Memory B cell (primary cell): ENCODE measurements at regions not wholly inside any gene's neighbourhood (a gene's known extent, or its start where the extent isn't known, plus 50 kb on each side); places are given as distances from the start of the nearest gene placed in this dataset.

ENCODE experiments used
- ATAC-seq: fragments of 150-1000 bp; cut with Tn5 transposase; 2 replicates; pipeline ENCODE4 v1.10.0; 2021; ENCODE audit warnings: low read depth, mild to moderate bottlenecking, moderate library complexity
- DNase-seq, 2 donors: peaks; one replicate each; pipeline ENCODE4 v3.0.0; 2022; ENCODE audit warnings: low spot score in 2 of 2
- H3K27ac Mint-ChIP-seq: one replicate; pipeline ENCODE4 v1.8.0; 2022; ENCODE audit warnings: mild to moderate bottlenecking, moderate library complexity, mixed read lengths
- H3K27me3 Mint-ChIP-seq: one replicate; pipeline ENCODE4 v1.8.0; 2022; ENCODE audit warnings: mixed read lengths
- H3K36me3 Mint-ChIP-seq: one replicate; pipeline ENCODE4 v1.8.0; 2022; ENCODE audit warnings: mild to moderate bottlenecking, mixed read lengths
- H3K4me1 Mint-ChIP-seq: one replicate; pipeline ENCODE4 v1.8.0; 2022; ENCODE audit warnings: mixed read lengths
- H3K4me3 Mint-ChIP-seq: one replicate; pipeline ENCODE4 v1.8.0; 2022; ENCODE audit warnings: mild to moderate bottlenecking, moderate library complexity, mixed read lengths
- H3K9me3 Mint-ChIP-seq: one replicate; pipeline ENCODE4 v1.8.0; 2022; ENCODE audit warnings: mixed read lengths

DNA sequence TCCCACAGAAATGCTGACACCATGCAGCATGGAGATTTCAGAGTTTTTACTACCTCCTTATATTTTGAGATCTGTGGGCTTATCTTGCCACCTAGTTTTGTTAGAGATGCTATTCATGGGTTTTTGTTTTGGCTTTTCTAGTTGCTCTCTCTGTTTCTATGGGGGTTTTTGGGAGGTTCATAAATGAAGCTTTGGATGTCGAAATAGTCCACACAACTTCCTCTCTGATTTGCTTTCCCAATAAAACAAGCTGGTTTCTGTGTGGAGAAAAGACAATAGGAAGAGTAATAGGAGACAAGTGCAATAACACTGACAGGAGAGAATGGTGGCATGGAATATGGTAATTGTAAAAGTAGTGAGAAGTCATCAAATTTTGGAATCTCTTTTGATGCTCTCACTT, 106.8 kb upstream of the GPR149 start:
- Mint-ChIP-seq H3K4me3 (no peak overlapping the region), H3K4me1 (no peaks in the 10 kb centered on the region), H3K27me3 (peaks cover 1% of the 10 kb centered on the region), H3K36me3 (peaks cover 2% of the 10 kb centered on the region), H3K27ac (no peak overlapping the region), H3K9me3 (peaks cover 9% of the 10 kb centered on the region)
- ATAC-seq, result no peak
- DNase-seq, result no peak

DNA sequence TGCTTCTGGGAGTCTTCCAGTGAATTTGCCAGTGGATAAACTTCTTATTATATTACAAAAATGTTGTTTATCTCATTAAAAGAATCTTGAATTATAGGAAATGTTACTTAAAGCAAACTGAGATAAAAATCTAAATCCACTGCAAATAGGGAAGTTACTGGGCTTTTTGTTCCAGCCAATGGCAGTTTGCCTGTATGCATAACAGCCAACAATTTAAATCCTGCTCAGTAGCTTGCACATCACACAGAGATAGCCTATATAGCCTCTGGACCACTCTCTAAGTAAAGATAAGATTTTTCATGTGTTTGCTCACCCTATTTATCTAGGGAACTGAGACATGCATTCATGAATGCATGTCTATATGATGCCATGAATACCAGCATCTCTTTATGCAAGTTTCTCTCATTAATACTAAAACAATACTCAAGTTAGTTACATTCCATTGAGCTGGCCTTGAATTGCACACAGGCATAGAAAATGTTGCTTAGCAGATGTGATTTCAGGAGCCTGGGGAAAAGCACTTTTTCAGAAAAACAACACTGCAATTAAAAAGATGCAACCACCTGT, 92.1 kb upstream of the GPR149 start:
- Mint-ChIP-seq H3K36me3 (no peaks in the 10 kb centered on the region), H3K4me1 (no peaks in the 10 kb centered on the region), H3K27ac (no peak overlapping the region), H3K27me3 (no peaks in the 10 kb centered on the region), H3K9me3 (peaks cover 4% of the 10 kb centered on the region), H3K4me3 (no peak overlapping the region)
- ATAC-seq, result no peak
- DNase-seq, result no peak

DNA sequence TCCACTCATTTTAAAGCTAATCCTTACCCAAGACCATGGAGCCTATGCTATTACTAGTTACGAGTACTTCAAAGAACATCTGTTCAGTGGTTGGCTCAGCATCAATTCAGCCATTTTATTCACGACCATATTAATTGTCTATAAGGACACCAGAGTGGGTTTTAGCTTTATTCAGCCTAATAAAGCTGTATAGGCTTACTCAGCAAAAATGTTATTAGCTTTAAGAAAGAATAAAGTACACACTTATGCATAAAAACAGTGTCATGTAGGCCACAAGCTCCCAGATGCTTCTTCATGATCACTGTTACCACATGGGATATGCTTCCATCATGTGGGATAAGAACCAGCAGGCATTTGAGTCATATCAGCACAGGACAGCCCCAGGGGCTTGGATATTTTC, 87.4 kb upstream of the GPR149 start:
- no peaks in the 10 kb centered on the region for H3K36me3 Mint-ChIP-seq
- H3K27me3 Mint-ChIP-seq, result no peaks in the 10 kb centered on the region
- no peaks in the 10 kb centered on the region for H3K4me1 Mint-ChIP-seq
- DNase-seq, result no peak
- no peak for ATAC-seq
- no peak overlapping the region for H3K4me3 Mint-ChIP-seq
- peaks cover 5% of the 10 kb centered on the region for H3K9me3 Mint-ChIP-seq
- no peak overlapping the region for H3K27ac Mint-ChIP-seq

DNA sequence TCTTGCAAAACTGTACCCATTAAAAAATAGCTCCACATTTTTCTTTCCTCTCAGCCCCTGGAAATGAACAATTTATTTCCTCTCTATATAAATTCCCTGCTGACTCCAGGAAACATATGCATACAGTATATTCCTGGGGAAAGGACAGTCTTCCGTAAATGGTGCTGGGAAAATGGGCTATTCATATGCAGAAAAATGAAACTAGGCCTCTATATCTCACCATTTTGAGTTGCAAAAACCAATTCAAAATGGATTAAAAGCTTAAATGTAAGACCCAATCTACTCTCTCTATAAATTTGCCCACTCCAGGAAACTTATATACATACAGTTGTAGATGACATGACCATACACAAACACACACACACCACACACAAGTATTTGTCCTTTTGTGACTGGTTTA, 85.9 kb upstream of the GPR149 start:
- no peak for ATAC-seq
- H3K4me1 Mint-ChIP-seq, result no peaks in the 10 kb centered on the region
- peaks cover 5% of the 10 kb centered on the region for H3K9me3 Mint-ChIP-seq
- H3K4me3 Mint-ChIP-seq, result no peak overlapping the region
- no peak for DNase-seq
- no peaks in the 10 kb centered on the region for H3K27me3 Mint-ChIP-seq
- H3K27ac Mint-ChIP-seq, result no peak overlapping the region
- no peaks in the 10 kb centered on the region for H3K36me3 Mint-ChIP-seq

DNA sequence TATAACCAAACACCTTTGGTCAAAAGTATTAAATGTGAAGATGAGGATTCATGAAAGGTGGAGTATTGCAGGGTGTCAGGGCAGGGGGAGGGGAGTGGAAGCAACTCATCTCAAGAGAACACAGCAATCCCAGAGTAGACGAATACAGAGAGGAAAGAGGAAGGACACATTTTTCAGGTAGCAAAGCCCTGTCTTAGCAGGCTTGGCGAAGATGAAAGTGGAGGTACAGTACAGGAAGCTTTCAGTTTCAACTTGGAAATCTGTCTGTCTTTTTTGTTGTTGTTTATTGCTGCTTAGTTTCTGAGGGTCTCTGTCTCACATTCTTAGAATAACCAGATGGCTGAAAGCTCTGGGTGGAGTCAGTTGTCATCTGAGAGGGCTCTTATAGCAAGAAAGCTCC, 80.8 kb upstream of the GPR149 start:
- no peak overlapping the region for H3K27ac Mint-ChIP-seq
- no peaks in the 10 kb centered on the region for H3K4me1 Mint-ChIP-seq
- no peak for DNase-seq
- no peaks in the 10 kb centered on the region for H3K27me3 Mint-ChIP-seq
- H3K9me3 Mint-ChIP-seq, result no peaks in the 10 kb centered on the region
- no peak overlapping the region for H3K4me3 Mint-ChIP-seq
- no peak for ATAC-seq
- H3K36me3 Mint-ChIP-seq, result no peaks in the 10 kb centered on the region

DNA sequence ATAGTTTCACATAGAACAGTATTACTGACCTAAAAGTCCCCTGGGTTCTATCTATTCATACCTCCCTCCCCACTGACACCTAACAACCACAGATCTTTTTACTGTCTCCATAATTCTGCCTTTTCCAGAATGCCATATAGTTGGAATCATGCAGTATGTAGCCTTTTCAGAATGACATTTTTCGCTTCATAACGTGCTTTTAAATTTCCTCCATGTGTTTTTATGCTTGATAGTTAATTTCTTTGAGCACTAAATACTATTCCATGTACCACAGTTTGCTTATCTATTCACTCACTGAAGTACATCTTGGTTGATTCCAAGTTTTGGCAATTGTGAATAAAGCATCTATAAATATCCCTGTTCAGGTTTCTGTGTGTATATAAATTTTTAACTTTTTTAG, 77.7 kb upstream of the GPR149 start:
- Mint-ChIP-seq H3K9me3 (no peaks in the 10 kb centered on the region), H3K4me3 (no peak overlapping the region), H3K27ac (no peak overlapping the region), H3K4me1 (no peaks in the 10 kb centered on the region), H3K36me3 (no peaks in the 10 kb centered on the region), H3K27me3 (no peaks in the 10 kb centered on the region)
- no peak for ATAC-seq
- DNase-seq, result no peak

DNA sequence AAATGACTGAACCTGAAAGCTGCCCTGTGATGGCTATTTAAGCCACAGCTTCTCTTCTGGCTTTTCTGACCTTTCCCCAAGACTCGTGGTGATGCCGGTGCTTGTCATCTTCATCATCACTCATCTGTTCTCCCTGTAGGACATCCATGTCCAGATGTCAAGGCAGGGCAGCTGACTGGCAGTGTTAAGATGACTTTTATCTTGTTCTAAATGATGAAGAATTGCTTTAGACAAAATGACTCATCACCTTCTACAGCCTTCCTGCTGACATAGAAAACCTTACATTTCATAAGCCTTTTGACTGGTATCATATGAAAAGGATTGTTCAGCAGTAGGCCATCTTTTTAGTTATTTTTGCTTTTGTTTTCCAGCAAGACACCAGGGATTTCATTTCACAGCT, 67.0 kb upstream of the GPR149 start:
- no peak overlapping the region for H3K4me3 Mint-ChIP-seq
- DNase-seq, result no peak
- no peak for ATAC-seq
- H3K9me3 Mint-ChIP-seq, result peaks cover 5% of the 10 kb centered on the region
- H3K27ac Mint-ChIP-seq, result no peak overlapping the region
- no peaks in the 10 kb centered on the region for H3K27me3 Mint-ChIP-seq
- no peaks in the 10 kb centered on the region for H3K36me3 Mint-ChIP-seq
- no peaks in the 10 kb centered on the region for H3K4me1 Mint-ChIP-seq

DNA sequence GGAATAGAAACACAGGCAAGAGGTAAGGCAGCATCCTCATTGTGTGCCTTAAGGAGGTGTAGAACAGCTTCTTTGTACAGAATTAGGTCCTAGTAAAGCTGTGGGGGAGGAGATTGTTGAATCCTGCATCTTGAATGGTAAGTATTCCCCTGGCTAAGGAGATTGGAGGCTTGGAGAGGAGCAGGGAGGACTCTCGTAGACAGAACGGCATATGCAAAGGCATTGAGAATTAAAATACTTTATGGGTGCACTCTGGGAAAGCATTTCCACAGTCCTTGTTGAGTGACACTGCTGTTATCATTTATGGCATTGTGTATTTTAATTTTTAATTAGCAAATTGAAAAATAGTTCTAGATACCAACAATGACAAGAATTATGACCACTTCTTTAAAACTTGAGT, 66.5 kb upstream of the GPR149 start:
- Mint-ChIP-seq H3K9me3 (peaks cover 5% of the 10 kb centered on the region), H3K27me3 (no peaks in the 10 kb centered on the region), H3K4me3 (no peak overlapping the region), H3K36me3 (no peaks in the 10 kb centered on the region), H3K27ac (no peak overlapping the region), H3K4me1 (no peaks in the 10 kb centered on the region)
- DNase-seq, result no peak
- no peak for ATAC-seq

DNA sequence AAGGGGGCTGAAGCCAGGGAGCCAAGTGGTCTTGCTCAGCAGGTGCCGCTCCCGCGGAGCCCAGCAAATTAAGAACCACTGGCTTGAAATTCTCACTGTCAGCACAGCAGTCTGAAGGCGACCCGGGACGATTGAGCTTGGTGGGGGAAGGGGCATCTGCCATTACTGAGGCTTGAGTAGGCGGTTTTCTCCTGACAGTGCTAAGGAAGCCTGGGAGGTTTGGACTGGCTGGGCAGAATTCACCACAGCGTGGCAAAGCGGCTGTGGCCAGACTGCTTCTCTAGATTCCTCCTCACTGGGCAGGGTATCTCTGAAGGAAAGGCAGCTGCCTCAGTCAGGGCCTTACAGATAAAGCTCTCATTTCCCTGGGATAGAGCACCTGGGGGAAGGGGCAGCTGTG, 57.0 kb upstream of the GPR149 start:
- no peak for ATAC-seq
- no peaks in the 10 kb centered on the region for H3K4me1 Mint-ChIP-seq
- peaks cover 5% of the 10 kb centered on the region for H3K9me3 Mint-ChIP-seq
- H3K4me3 Mint-ChIP-seq, result no peak overlapping the region
- H3K27ac Mint-ChIP-seq, result no peak overlapping the region
- H3K36me3 Mint-ChIP-seq, result no peaks in the 10 kb centered on the region
- H3K27me3 Mint-ChIP-seq, result no peaks in the 10 kb centered on the region
- DNase-seq, result no peak

DNA sequence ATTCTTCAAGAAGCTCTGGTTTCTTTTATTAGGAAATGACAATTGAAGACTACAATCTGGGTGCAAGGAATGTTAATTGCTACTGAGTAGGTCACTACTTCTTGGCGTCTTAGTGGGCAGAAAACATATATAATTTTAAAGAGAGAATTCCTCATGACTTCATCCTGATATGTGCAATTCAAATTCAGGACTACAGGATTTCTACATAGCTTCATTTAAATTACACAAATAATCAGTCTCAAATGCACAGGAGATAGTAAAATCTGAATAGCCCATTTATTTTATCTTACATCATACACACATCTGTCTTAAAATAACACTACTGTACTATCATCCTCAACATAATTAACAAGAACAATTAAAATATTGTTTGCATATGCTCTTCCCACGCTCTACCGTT, 52.5 kb upstream of the GPR149 start:
- H3K9me3 Mint-ChIP-seq, result peaks cover 2% of the 10 kb centered on the region
- DNase-seq (no peak), ATAC-seq (no peak)
- no peak overlapping the region for H3K27ac Mint-ChIP-seq
- H3K4me3 Mint-ChIP-seq, result no peak overlapping the region
- H3K27me3 Mint-ChIP-seq, result no peaks in the 10 kb centered on the region
- no peaks in the 10 kb centered on the region for H3K36me3 Mint-ChIP-seq
- no peaks in the 10 kb centered on the region for H3K4me1 Mint-ChIP-seq

DNA sequence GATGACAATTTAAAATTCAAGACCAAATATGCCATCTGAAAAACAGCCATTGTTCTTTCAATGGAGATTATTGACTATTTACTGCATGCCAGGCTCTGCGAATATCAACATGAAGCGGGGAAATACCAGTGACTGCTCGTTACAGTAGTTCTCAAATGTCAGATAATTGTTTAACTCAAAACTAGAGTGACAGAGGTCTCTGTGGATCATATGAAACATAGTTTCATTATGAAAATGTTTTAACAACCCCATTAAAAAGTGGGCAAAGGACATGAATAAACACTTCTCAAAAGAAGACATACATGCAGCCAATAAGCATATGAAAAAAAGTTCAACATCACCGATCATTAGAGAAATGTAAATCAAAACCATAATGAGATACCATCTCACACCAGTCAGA, 50.0 kb upstream of the GPR149 start:
- no peaks in the 10 kb centered on the region for H3K4me1 Mint-ChIP-seq
- ATAC-seq (no peak), DNase-seq (no peak)
- peaks cover 2% of the 10 kb centered on the region for H3K9me3 Mint-ChIP-seq
- H3K4me3 Mint-ChIP-seq, result no peak overlapping the region
- no peaks in the 10 kb centered on the region for H3K27me3 Mint-ChIP-seq
- no peaks in the 10 kb centered on the region for H3K36me3 Mint-ChIP-seq
- no peak overlapping the region for H3K27ac Mint-ChIP-seq
